H1 (cell line): ENCODE measurements at regions not wholly inside any gene's neighbourhood (a gene's known extent, or its start where the extent isn't known, plus 50 kb on each side); places are given as distances from the start of the nearest gene placed in this dataset.

Experiments used
- JUND ChIP-seq: IDR thresholded peaks from 2 replicates; pipeline ENCODE4 v1.6.1; 2011; ENCODE audit warnings: mild to moderate bottlenecking, improper control_type of control experiment, low read length
- MAFK ChIP-seq: IDR thresholded peaks from 2 replicates; pipeline ENCODE4 v1.6.1; 2012; ENCODE audit warnings: low read depth, mild to moderate bottlenecking, improper control_type of control experiment, low read length
- POLR2AphosphoS5 ChIP-seq: IDR thresholded peaks from 2 replicates; pipeline ENCODE4 v1.6.1; 2011; ENCODE audit warnings: low read depth, low read length
- RAD21 ChIP-seq, 2 experiments: IDR thresholded peaks in 1 of 2; conservative IDR thresholded peaks in 1 of 2; 2 replicates each; pipeline ENCODE4 v1.6.1; 2011; ENCODE audit warnings: low read depth in 2 of 2, low read length in 2 of 2, improper control_type of control experiment in 1 of 2, inconsistent platforms in 1 of 2, mild to moderate bottlenecking in 1 of 2, moderate library complexity in 1 of 2
- SP2 ChIP-seq: IDR thresholded peaks from 2 replicates; pipeline ENCODE4 v1.6.1; 2012; ENCODE audit warnings: mild to moderate bottlenecking, low read length, inconsistent platforms
- TAF7 ChIP-seq: optimal IDR thresholded peaks from 2 replicates; pipeline ENCODE3; 2011; ENCODE audit warnings: low read depth, mild to moderate bottlenecking, inconsistent platforms, low read length, moderate library complexity, borderline replicate concordance
- TF ChIP-seq, protein P1 (sequence below): IDR thresholded peaks from 2 replicates; pipeline ENCODE4 v1.6.1; 2012; ENCODE audit warnings: low read length, inconsistent platforms

- TF ChIP-seq, protein P1, sequence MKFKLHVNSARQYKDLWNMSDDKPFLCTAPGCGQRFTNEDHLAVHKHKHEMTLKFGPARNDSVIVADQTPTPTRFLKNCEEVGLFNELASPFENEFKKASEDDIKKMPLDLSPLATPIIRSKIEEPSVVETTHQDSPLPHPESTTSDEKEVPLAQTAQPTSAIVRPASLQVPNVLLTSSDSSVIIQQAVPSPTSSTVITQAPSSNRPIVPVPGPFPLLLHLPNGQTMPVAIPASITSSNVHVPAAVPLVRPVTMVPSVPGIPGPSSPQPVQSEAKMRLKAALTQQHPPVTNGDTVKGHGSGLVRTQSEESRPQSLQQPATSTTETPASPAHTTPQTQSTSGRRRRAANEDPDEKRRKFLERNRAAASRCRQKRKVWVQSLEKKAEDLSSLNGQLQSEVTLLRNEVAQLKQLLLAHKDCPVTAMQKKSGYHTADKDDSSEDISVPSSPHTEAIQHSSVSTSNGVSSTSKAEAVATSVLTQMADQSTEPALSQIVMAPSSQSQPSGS, result no peak
- TF ChIP-seq RAD21 (IDR thresholded peaks at IDR 0.05 in 1 of 2, conservative IDR thresholded peaks at IDR 0.05 in 1 of 2; ENCODE audit: low read depth in 2 of 2, low read length in 2 of 2) (no peak), POLR2AphosphoS5 (no peak), JUND (no peak), MAFK (no peak), SP2 (no peak), TAF7 (no peak)
Observed at GRCh38 chr6:21856844-21857243, 263.3 kb downstream of the SOX4 start (continued).
